ENCODE measurements at regions not wholly inside any gene's neighbourhood (a gene's known extent, or its start where the extent isn't known, plus 50 kb on each side); places are given as distances from the start of the nearest gene placed in this dataset.
"Not testable (repeated sequence)": the region's sequence is repeated elsewhere in the genome, so short reads cannot be mapped to it uniquely, and the experiment has no call there.

GRCh38 chr10:3874990-3875841 is 90.2 kb upstream of the KLF6 start:
- H3K27ac ChIP-seq (ENCODE audit: control insufficient read depth, insufficient read depth, low read length), result peak overlapping the region; percentile 25
- peak; percentile 5 for FAIRE-seq

GRCh38 chr10:3874610-3874989 is 89.6 kb upstream of the KLF6 start:
- H4K20me1 ChIP-seq (ENCODE audit: control insufficient read depth, extremely low read depth, insufficient read depth, low read length); dilution Hi-C loops (cut with MboI; ENCODE audit: extremely low pct_ligation_motif_present, low sequenced_read_pairs); DNase-seq (ENCODE audit: low read depth, low spot score); H3K9ac ChIP-seq (ENCODE audit: control insufficient read depth, extremely low read depth, insufficient read depth, low read length); H2AFZ ChIP-seq (ENCODE audit: control insufficient read depth, low read length); H3K4me3 ChIP-seq (ENCODE audit: control insufficient read depth in 2 of 3, extremely low read depth in 1 of 3, insufficient read depth in 2 of 3, low read depth in 1 of 3, low read length in 3 of 3); H3K27me3 ChIP-seq (ENCODE audit: control insufficient read depth, extremely low read depth, insufficient read depth, low read length); H3K4me2 ChIP-seq (ENCODE audit: control insufficient read depth, extremely low read depth, insufficient read depth, low read depth, low read length); H3K9me3 ChIP-seq (ENCODE audit: control insufficient read depth, low read depth, low read length); H3K36me3 ChIP-seq (ENCODE audit: control insufficient read depth in 2 of 2, extremely low read depth in 1 of 2, insufficient read depth in 2 of 2, low read length in 2 of 2); FAIRE-seq; H3K79me2 ChIP-seq (ENCODE audit: control insufficient read depth, insufficient read depth, low read length); H3K9me1 ChIP-seq (ENCODE audit: control insufficient read depth, extremely low read depth, insufficient read depth, low read length): not testable (repeated sequence)
- H3K4me1 ChIP-seq (ENCODE audit: control insufficient read depth, extremely low read depth, insufficient read depth, low read length), result peaks cover 15% of the 10 kb centered on the region
- peak overlapping the region; percentile 60 for H3K27ac ChIP-seq (ENCODE audit: control insufficient read depth, insufficient read depth, low read length)

More at GRCh38 chr10:3874990-3875841, 90.2 kb upstream of the KLF6 start:
- no peak for DNase-seq (ENCODE audit: low read depth, low spot score)
- Histone ChIP-seq H3K9me3 (ENCODE audit: control insufficient read depth, low read depth, low read length) (no peaks in the 10 kb centered on the region), H3K4me3 (ENCODE audit: control insufficient read depth in 2 of 3, extremely low read depth in 1 of 3, insufficient read depth in 2 of 3, low read depth in 1 of 3, low read length in 3 of 3) (no peak overlapping the region), H3K4me2 (ENCODE audit: control insufficient read depth, extremely low read depth, insufficient read depth, low read depth, low read length) (no peak overlapping the region), H3K4me1 (ENCODE audit: control insufficient read depth, extremely low read depth, insufficient read depth, low read length) (peaks cover 15% of the 10 kb centered on the region), H3K9ac (ENCODE audit: control insufficient read depth, extremely low read depth, insufficient read depth, low read length) (no peak overlapping the region), H3K36me3 (ENCODE audit: control insufficient read depth in 2 of 2, extremely low read depth in 1 of 2, insufficient read depth in 2 of 2, low read length in 2 of 2) (no peaks in the 10 kb centered on the region), H2AFZ (ENCODE audit: control insufficient read depth, low read length) (no peak overlapping the region), H3K27me3 (ENCODE audit: control insufficient read depth, extremely low read depth, insufficient read depth, low read length) (no peaks in the 10 kb centered on the region), H3K79me2 (ENCODE audit: control insufficient read depth, insufficient read depth, low read length) (no peaks in the 10 kb centered on the region), H4K20me1 (ENCODE audit: control insufficient read depth, extremely low read depth, insufficient read depth, low read length) (no peaks in the 10 kb centered on the region), H3K9me1 (ENCODE audit: control insufficient read depth, extremely low read depth, insufficient read depth, low read length) (no peaks in the 10 kb centered on the region)
- dilution Hi-C loops (cut with MboI; ENCODE audit: extremely low pct_ligation_motif_present, low sequenced_read_pairs), result no loop called here
- TF ChIP-seq CTCF (optimal IDR thresholded peaks at IDR 0.05 in 1 of 3, IDR thresholded peaks at IDR 0.05 in 1 of 3, conservative IDR thresholded peaks at IDR 0.05 in 1 of 3; ENCODE audit: extremely low read depth in 1 of 3, insufficient read depth in 2 of 3, low read length in 3 of 3), result no peak
- no peak for TF ChIP-seq EZH2 (IDR thresholded peaks at IDR 0.05; ENCODE audit: low read length)

Data from keratinocyte (primary cell).